WTC11 (cell line): ENCODE measurements at regions not wholly inside any gene's neighbourhood (a gene's known extent, or its start where the extent isn't known, plus 50 kb on each side); places are given as distances from the start of the nearest gene placed in this dataset.

Experiments
- ATAC-seq: fragments of 200-7000 bp; cut with Tn5 transposase; 2 replicates; pipeline ENCODE4 v1.10.0; 2021; ENCODE audit warnings: mild to moderate bottlenecking, moderate library complexity
- CTCF ChIA-PET: fragments of 300-600 bp; sonication (Branson Sonifier 250); formaldehyde crosslinking; loops from one replicate; lab custom pipeline; 2021; ENCODE audit warnings: antibody characterized with exemption; lab: Charles Lee
- POLR2A ChIA-PET: fragments of 350-600 bp; sonication (Branson Sonifier 250); formaldehyde crosslinking; loops from one replicate; lab custom pipeline; 2021; ENCODE audit warnings: antibody characterized with exemption; lab: Charles Lee
- DNase-seq: peaks from one replicate; pipeline ENCODE4 v3.0.0; 2021; ENCODE audit warnings: low spot score
- H3K27ac Mint-ChIP-seq: 2 replicates; pipeline ENCODE4 v1.8.0; 2021; ENCODE audit warnings: mixed read lengths
- H3K27me3 Mint-ChIP-seq: 2 replicates; pipeline ENCODE4 v1.8.0; 2021; ENCODE audit warnings: low read depth, mild to moderate bottlenecking, moderate library complexity, mixed read lengths
- H3K36me3 Mint-ChIP-seq: 2 replicates; pipeline ENCODE4 v1.8.0; 2021; ENCODE audit warnings: mixed read lengths
- H3K4me1 Mint-ChIP-seq: 2 replicates; pipeline ENCODE4 v1.8.0; 2022; ENCODE audit warnings: mixed read lengths
- H3K4me3 Mint-ChIP-seq: 2 replicates; pipeline ENCODE4 v1.8.0; 2021; ENCODE audit warnings: mild to moderate bottlenecking, moderate library complexity, mixed read lengths
- H3K9me3 Mint-ChIP-seq: 2 replicates; pipeline ENCODE4 v1.8.0; 2021; ENCODE audit warnings: mixed read lengths
- AR ChIP-seq: fragments of 250-450 bp; sonication (Bioruptor Pico); IDR thresholded peaks from 2 replicates; pipeline ENCODE4 v1.9.0; 2021; ENCODE audit warnings: mild to moderate bottlenecking
- ELF4 ChIP-seq: sonication (generic); formaldehyde crosslinking; IDR thresholded peaks from 2 replicates; pipeline ENCODE4 v1.8.1; 2022; ENCODE audit warnings: low read depth, mild to moderate bottlenecking, moderate library complexity, missing genetic modification reagents
- EMX1 ChIP-seq: fragments of 250-450 bp; sonication (Bioruptor Pico); IDR thresholded peaks from 2 replicates; pipeline ENCODE4 v1.8.0; 2021; ENCODE audit warnings: mild to moderate bottlenecking
- ETV6 ChIP-seq: sonication (generic); formaldehyde crosslinking; IDR thresholded peaks from 2 replicates; pipeline ENCODE4 v1.8.1; 2022; ENCODE audit warnings: mild to moderate bottlenecking, missing genetic modification reagents
- FOXK1 ChIP-seq: sonication (generic); formaldehyde crosslinking; IDR thresholded peaks from 2 replicates; pipeline ENCODE4 v1.8.0; 2022; ENCODE audit warnings: mild to moderate bottlenecking, moderate library complexity, missing genetic modification reagents
- GTF2I ChIP-seq: fragments of 250-450 bp; sonication (Bioruptor Pico); conservative IDR thresholded peaks from 2 replicates; pipeline ENCODE4 v1.4.0; 2021; ENCODE audit warnings: mild to moderate bottlenecking
- IRF1 ChIP-seq: sonication (generic); formaldehyde crosslinking; IDR thresholded peaks from 2 replicates; pipeline ENCODE4 v1.8.0; 2023; ENCODE audit warnings: missing genetic modification reagents
- JAZF1 ChIP-seq: fragments of 250-450 bp; sonication (Bioruptor Pico); IDR thresholded peaks from 2 replicates; pipeline ENCODE4 v1.9.0; 2021; ENCODE audit warnings: moderate library complexity, mild to moderate bottlenecking, inconsistent platforms
- KAT7 ChIP-seq: sonication (generic); formaldehyde crosslinking; IDR thresholded peaks from 2 replicates; pipeline ENCODE4 v1.8.1; 2023; ENCODE audit warnings: missing genetic modification reagents, mild to moderate bottlenecking, borderline replicate concordance
- NR2C2 ChIP-seq: sonication (generic); formaldehyde crosslinking; IDR thresholded peaks from 2 replicates; pipeline ENCODE4 v1.8.0; 2022; ENCODE audit warnings: mild to moderate bottlenecking, missing genetic modification reagents
- NR3C1 ChIP-seq: sonication (generic); formaldehyde crosslinking; conservative IDR thresholded peaks from 2 replicates; pipeline ENCODE4 v1.8.1; 2023; ENCODE audit warnings: low read depth, mild to moderate bottlenecking, missing genetic modification reagents
- OVOL2 ChIP-seq: fragments of 250-450 bp; sonication (Bioruptor Pico); IDR thresholded peaks from 2 replicates; pipeline ENCODE4 v1.9.0; 2021; ENCODE audit warnings: mild to moderate bottlenecking, borderline replicate concordance
- PRRX2 ChIP-seq: fragments of 250-450 bp; sonication (Bioruptor Pico); IDR thresholded peaks from 2 replicates; pipeline ENCODE4 v1.8.0; 2021; ENCODE audit warnings: mild to moderate bottlenecking
- TEAD4 ChIP-seq: sonication (generic); formaldehyde crosslinking; IDR thresholded peaks from 2 replicates; pipeline ENCODE4 v1.8.0; 2022; ENCODE audit warnings: mild to moderate bottlenecking, missing genetic modification reagents
- ZBTB21 ChIP-seq: sonication (generic); formaldehyde crosslinking; IDR thresholded peaks from 2 replicates; pipeline ENCODE4 v1.8.1; 2023; ENCODE audit warnings: mild to moderate bottlenecking, missing genetic modification reagents, borderline replicate concordance
- ZMAT4 ChIP-seq: fragments of 250-450 bp; sonication (Bioruptor Pico); IDR thresholded peaks from 2 replicates; pipeline ENCODE4 v1.9.0; 2021; ENCODE audit warnings: mild to moderate bottlenecking
- ZNF219 ChIP-seq: sonication (generic); formaldehyde crosslinking; IDR thresholded peaks from 2 replicates; pipeline ENCODE4 v1.8.0; 2023; ENCODE audit warnings: missing genetic modification reagents, mild to moderate bottlenecking, borderline replicate concordance
- ZNF416 ChIP-seq: fragments of 250-450 bp; sonication (Bioruptor Pico); IDR thresholded peaks from 2 replicates; pipeline ENCODE4 v1.9.0; 2021; ENCODE audit warnings: mild to moderate bottlenecking, inconsistent platforms
- ZNF423 ChIP-seq: fragments of 250-450 bp; sonication (Bioruptor Pico); IDR thresholded peaks from 2 replicates; pipeline ENCODE4 v2.1.2; 2022; ENCODE audit warnings: mild to moderate bottlenecking, moderate library complexity
- ZSCAN18 ChIP-seq: fragments of 250-450 bp; sonication (Bioruptor Pico); IDR thresholded peaks from 2 replicates; pipeline ENCODE4 v2.1.2; 2022; ENCODE audit warnings: mild to moderate bottlenecking, moderate library complexity
- TF ChIP-seq, protein P1 (sequence below): sonication (generic); formaldehyde crosslinking; conservative IDR thresholded peaks from 2 replicates; pipeline ENCODE4 v1.8.1; 2022; ENCODE audit warnings: mild to moderate bottlenecking, missing genetic modification reagents
- TF ChIP-seq, protein P2 (sequence below): fragments of 250-450 bp; sonication (Bioruptor Pico); IDR thresholded peaks from 2 replicates; pipeline ENCODE4 v1.8.0; 2021; ENCODE audit warnings: mild to moderate bottlenecking
- TF ChIP-seq, protein P3 (sequence below): sonication (generic); formaldehyde crosslinking; IDR thresholded peaks from 2 replicates; pipeline ENCODE4 v1.8.1; 2023; ENCODE audit warnings: mild to moderate bottlenecking, missing genetic modification reagents
- TF ChIP-seq, protein P4 (sequence below): sonication (generic); formaldehyde crosslinking; IDR thresholded peaks from 2 replicates; pipeline ENCODE4 v1.8.1; 2022; ENCODE audit warnings: mild to moderate bottlenecking, missing genetic modification reagents, moderate library complexity, borderline replicate concordance
- TF ChIP-seq, protein P5 (sequence below): sonication (generic); formaldehyde crosslinking; IDR thresholded peaks from 2 replicates; pipeline ENCODE4 v1.8.1; 2023; ENCODE audit warnings: mild to moderate bottlenecking, missing genetic modification reagents, moderate library complexity

- no peak for ATAC-seq
Observed at GRCh38 chr13:22039961-22040360, 369.1 kb downstream of the FGF9 start.

DNA sequence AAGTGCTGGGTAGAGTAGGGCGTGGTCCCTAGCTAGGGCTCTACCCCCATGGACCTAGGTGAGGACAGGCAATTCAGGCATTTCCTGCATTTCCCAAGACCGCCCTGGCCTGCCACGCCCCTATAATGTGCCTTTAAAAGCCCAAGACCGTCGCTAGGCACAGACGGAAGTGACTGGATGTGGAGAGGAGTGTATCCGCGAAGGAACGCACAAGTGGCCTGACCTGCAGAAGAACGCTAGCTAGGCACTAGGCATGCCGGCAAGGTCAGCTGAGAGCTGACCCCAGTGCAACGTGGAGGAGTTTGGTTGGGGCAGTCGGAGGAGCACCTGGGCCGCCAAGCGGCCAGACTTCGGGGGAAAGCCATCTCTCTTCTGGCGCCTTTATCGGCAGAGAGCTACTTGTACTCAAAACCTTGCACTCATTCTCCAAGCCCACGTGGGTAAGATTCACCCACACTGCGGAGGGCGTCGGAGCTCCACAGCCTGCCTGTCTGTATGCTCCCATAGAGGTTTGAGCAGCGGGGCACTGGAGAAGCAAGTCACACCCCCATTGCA is 370.0 kb downstream of the FGF9 start:
- peaks cover 3% of the 10 kb centered on the region; the same call in 1 of the 2 replicates for H3K9me3 Mint-ChIP-seq
- H3K4me3 Mint-ChIP-seq = peak overlapping the region; percentile 83
- POLR2A ChIA-PET = interaction anchor here (1.1 kb wide), 1 partner anchor 9 kb away, joined by 3 read pairs; no protein-coding TSS in a partner anchor
- CTCF ChIA-PET = interaction anchor here (0.8 kb wide), 1 partner anchor 128 kb away, joined by 5 read pairs; no protein-coding TSS in a partner anchor
- no peaks in the 10 kb centered on the region for H3K27me3 Mint-ChIP-seq
- peak; percentile 96 for ATAC-seq
- H3K27ac Mint-ChIP-seq = peak overlapping the region; percentile 48
- peak; percentile 65 for DNase-seq
- no peaks in the 10 kb centered on the region for H3K36me3 Mint-ChIP-seq
- peaks cover 12% of the 10 kb centered on the region for H3K4me1 Mint-ChIP-seq
- TF ChIP-seq, protein P1, sequence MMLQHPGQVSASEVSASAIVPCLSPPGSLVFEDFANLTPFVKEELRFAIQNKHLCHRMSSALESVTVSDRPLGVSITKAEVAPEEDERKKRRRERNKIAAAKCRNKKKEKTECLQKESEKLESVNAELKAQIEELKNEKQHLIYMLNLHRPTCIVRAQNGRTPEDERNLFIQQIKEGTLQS (CRISPR knock-in tag) = no peak
- TF ChIP-seq, protein P2, sequence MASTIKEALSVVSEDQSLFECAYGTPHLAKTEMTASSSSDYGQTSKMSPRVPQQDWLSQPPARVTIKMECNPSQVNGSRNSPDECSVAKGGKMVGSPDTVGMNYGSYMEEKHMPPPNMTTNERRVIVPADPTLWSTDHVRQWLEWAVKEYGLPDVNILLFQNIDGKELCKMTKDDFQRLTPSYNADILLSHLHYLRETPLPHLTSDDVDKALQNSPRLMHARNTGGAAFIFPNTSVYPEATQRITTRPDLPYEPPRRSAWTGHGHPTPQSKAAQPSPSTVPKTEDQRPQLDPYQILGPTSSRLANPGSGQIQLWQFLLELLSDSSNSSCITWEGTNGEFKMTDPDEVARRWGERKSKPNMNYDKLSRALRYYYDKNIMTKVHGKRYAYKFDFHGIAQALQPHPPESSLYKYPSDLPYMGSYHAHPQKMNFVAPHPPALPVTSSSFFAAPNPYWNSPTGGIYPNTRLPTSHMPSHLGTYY = no peak
- TF ChIP-seq, protein P3, sequence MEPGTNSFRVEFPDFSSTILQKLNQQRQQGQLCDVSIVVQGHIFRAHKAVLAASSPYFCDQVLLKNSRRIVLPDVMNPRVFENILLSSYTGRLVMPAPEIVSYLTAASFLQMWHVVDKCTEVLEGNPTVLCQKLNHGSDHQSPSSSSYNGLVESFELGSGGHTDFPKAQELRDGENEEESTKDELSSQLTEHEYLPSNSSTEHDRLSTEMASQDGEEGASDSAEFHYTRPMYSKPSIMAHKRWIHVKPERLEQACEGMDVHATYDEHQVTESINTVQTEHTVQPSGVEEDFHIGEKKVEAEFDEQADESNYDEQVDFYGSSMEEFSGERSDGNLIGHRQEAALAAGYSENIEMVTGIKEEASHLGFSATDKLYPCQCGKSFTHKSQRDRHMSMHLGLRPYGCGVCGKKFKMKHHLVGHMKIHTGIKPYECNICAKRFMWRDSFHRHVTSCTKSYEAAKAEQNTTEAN = no peak
- no peak for TF ChIP-seq TEAD4 (CRISPR knock-in tag)
- TF ChIP-seq KAT7 (CRISPR knock-in tag) = no peak
- no peak for TF ChIP-seq ZNF416 (CRISPR knock-in tag)
- no peak for TF ChIP-seq ZMAT4 (CRISPR knock-in tag)
- no peak for TF ChIP-seq ZNF219 (CRISPR knock-in tag)
- TF ChIP-seq AR (CRISPR knock-in tag) = no peak
- no peak for TF ChIP-seq GTF2I (CRISPR knock-in tag)

More at GRCh38 chr13:22039961-22040360, 369.1 kb downstream of the FGF9 start:
- POLR2A ChIA-PET = no interaction called here
- Mint-ChIP-seq H3K36me3 (no peaks in the 10 kb centered on the region), H3K4me1 (peaks cover 12% of the 10 kb centered on the region), H3K4me3 (no peak overlapping the region), H3K9me3 (peaks cover 3% of the 10 kb centered on the region; the same call in 1 of the 2 replicates), H3K27ac (no peak overlapping the region), H3K27me3 (no peaks in the 10 kb centered on the region)
- DNase-seq = no peak
- TF ChIP-seq PRRX2 (CRISPR knock-in tag) (no peak), JAZF1 (CRISPR knock-in tag) (no peak), ZSCAN18 (CRISPR knock-in tag) (no peak), ELF4 (CRISPR knock-in tag) (no peak), EMX1 (CRISPR knock-in tag) (no peak), ZNF423 (no peak), OVOL2 (CRISPR knock-in tag) (no peak), FOXK1 (CRISPR knock-in tag) (no peak), IRF1 (CRISPR knock-in tag) (no peak), ZNF416 (CRISPR knock-in tag) (no peak), NR3C1 (CRISPR knock-in tag) (no peak), NR2C2 (CRISPR knock-in tag) (no peak), ZBTB21 (CRISPR knock-in tag) (no peak), ETV6 (no peak)
- TF ChIP-seq, protein P3 = no peak
- TF ChIP-seq, protein P4, sequence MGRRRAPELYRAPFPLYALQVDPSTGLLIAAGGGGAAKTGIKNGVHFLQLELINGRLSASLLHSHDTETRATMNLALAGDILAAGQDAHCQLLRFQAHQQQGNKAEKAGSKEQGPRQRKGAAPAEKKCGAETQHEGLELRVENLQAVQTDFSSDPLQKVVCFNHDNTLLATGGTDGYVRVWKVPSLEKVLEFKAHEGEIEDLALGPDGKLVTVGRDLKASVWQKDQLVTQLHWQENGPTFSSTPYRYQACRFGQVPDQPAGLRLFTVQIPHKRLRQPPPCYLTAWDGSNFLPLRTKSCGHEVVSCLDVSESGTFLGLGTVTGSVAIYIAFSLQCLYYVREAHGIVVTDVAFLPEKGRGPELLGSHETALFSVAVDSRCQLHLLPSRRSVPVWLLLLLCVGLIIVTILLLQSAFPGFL = no peak
- TF ChIP-seq, protein P5, sequence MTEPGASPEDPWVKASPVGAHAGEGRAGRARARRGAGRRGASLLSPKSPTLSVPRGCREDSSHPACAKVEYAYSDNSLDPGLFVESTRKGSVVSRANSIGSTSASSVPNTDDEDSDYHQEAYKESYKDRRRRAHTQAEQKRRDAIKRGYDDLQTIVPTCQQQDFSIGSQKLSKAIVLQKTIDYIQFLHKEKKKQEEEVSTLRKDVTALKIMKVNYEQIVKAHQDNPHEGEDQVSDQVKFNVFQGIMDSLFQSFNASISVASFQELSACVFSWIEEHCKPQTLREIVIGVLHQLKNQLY (CRISPR knock-in tag) = no peak
- TF ChIP-seq, all 79 proteins: peak for 0
- CTCF ChIA-PET = no interaction called here
